GM21825 (cell line): ENCODE measurements at regions not wholly inside any gene's neighbourhood (a gene's known extent, or its start where the extent isn't known, plus 50 kb on each side); places are given as distances from the start of the nearest gene placed in this dataset.
"Not testable (repeated sequence)": the region's sequence is repeated elsewhere in the genome, so short reads cannot be mapped to it uniquely, and the experiment has no call there.

Experiments
- ATAC-seq: cut with Tn5 transposase; IDR thresholded peaks from one replicate; pipeline ENCODE4 v1.9.1; 2021; ENCODE audit warnings: mild to moderate bottlenecking, moderate library complexity; ENCODE audit not compliant: unreplicated experiment

DNA sequence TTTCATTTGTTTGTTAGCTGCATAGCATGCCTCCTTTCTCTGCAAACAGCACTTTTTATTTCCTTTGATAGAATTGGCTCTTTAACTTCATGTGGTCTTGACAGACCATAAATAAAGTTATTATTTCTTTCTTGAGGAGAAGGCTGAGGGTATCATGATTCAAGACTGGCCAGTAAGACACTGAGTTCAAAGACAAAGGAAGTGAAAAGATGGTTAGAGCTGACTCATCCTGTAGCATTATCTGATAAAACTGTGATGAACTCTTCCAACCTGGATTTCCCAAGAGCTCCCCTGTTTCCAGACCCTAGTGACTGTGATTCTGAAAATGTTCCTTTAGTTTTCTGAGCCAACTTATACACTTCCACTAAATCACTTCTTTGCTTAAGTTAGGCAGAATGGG is 179.3 kb upstream of the FAT3 start:
- no peak for ATAC-seq

DNA sequence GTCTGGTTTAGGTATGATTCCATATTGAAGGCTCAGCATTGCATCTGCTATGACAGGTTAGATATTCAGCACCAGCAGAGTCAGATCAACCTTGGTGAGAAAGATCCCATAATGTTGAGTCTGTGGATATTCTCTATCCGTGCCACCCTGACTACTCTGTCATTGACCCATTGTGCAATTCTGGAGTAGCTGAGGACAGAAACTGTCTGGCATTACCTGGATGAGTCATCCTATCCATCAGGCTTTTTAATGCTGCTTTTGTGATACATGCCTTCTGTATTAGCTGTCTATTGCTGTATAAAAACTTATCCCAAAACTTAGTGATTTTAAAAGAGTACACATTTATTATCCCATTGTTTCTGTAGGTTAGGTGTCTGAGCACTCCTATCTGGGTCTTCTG is 189.1 kb upstream of the FAT3 start:
- no peak for ATAC-seq

DNA sequence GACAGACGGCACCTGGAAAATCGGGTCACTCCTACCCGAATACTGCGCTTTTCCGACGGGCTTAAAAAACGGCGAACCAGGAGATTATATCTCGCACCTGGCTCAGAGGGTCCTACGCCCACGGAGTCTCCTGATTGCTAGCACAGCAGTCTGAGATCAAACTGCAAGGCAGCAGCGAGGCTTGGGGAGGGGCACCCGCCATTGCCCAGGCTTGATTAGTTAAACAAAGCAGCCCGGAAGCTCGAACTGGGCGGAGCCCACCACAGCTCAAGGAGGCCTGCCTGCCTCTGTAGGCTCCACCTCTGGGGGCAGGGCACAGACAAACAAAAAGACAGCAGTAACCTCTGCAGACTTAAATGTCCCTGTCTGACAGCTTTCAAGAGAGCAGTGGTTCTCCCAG is 197.5 kb upstream of the FAT3 start:
- ATAC-seq, result not testable (repeated sequence)

DNA sequence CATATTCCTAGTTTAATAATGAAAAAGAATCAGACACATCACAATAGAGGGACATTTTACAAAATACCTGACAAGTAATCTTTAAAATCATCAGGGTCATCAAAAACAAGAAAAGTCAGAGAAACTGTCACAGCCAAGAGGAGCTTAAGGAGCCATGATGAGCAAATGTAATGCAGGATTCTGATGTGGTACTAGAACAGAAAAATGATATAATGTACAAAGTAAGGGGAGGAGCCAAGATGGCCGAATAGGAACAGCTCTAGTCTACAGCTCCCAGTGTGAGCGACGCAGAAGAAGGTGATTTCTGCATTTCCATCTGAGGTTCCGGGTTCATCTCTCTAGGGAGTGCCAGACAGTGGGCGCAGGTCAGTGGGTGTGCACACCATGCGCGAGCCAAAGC is 198.0 kb upstream of the FAT3 start:
- ATAC-seq, result no peak

DNA sequence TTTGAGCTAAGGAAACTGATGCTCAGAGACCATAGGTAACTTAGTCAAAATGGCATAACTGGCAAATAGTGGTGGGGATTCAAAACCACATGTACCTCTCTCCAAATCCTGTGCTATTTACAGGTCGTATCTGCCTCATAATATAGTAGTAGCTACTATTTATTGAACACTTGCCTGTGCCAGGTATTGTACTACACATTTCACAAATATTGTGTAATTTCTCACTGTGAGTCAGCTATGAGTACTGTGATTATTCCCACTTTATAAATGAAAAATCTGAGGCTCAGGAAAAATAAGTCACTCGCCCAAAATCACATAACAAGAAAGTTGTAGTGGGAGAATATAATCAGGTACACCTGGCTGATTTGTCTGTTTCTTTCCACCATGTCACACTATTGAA is 199.8 kb upstream of the FAT3 start:
- no peak for ATAC-seq

DNA sequence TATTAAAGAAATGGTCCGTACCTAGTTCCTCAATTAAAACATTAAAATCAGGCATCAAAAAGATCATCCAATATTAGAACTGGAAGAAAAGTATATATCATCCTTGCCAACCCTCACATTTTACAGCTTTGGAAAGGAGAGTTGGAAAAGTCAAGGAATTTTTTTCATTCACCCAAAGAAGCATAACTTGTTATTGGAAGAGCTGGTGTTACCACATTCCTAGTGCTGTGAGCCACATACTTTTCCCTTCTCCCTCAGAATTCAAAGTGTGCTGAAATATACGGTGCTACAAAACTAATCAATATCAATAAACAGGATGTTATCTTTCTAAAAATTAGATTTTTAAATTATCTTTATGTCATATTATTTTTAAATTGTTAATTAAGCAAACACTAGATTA is 202.1 kb upstream of the FAT3 start:
- ATAC-seq, result no peak

DNA sequence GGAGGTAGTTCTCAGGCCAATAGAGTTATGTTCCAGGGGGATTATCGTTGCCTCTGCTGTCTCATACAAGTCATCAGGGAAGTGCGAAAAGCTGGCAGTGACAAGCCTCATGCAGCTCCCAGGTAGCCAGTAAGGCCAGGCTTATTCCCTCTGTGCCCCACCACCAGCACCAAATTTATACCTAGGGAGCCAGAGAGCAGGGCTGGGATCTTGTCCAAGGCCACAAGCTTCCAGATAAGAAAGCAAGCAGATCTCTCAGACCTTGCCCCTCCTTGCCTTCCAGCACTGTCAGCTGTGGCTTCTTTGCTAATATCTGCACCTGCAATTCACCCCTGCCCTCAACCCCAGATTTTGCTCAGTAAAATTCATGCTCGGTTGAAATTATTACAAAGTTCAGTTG is 206.3 kb upstream of the FAT3 start:
- ATAC-seq, result no peak

DNA sequence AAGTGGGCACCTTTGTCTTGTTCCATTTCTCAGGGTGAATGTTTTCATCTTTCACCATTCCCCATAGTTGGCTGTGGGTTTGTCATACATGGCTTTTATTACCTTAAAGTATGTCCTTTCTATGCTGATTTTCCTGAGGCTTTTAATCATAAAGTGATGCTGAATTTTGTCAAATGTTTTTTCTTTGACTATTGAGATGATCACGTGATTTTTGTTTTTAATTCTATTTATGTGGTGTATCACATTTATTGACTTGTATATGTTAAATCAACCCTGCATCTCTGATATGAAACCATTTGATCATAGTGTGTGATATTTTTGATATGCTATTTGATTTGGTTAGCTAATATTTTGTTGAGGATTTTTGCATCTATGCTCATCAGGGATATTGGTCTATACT is 216.4 kb upstream of the FAT3 start:
- no peak for ATAC-seq

DNA sequence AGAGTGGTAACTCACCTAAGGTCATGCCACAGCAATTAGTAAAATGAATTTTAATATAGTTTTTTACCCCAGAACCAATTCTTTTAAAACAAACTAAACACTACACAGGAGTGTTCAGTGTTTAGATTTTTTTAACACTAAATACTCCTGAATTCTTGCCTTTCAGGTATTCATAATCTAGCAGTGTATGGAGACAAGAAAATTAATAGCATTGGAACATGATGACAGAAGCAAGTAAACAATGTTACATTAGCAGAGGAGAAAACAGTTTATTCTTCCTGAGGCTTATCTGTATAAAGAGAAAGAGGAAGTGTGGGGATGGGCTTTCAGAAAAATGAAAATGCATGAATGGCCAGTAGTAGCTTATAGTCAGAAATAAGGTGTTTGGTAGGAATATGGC is 222.1 kb upstream of the FAT3 start:
- no peak for ATAC-seq

DNA sequence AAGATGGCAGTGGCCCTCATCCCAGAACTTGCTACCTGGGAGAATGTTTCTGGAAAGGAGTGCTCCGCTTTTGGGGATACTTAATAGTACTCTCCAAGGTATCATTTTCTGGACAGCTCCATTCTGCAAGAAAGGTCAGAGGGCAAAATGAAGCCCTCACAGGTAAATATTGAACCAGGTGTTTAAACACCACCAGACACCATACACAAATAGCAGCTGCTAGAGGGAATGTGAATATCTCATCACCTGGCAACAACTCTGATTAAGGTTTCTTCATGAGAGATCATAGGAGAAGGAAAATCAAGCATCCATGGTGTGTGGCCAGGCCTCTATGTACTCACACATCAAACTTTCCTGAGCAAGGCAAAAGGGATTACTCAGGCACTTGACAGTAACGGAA is 226.1 kb upstream of the FAT3 start:
- no peak for ATAC-seq

DNA sequence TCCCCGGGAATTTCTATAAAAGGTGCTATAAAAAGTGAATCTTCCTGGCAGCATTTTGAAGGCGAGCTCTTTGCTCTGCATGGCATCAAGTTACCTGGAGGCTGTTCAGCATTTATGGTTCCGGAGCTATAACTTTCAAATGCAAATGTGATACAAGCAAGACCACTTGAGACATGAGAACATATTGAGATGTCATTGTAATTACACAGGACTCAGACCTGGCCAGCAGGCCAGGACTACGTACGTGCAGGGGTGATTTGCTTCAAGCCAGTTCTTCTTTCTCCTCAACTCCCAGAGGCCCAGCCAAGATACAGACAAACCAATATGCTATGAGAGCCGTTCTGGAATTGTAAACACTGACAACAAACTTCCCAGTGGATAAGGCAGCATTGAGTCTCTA is 227.4 kb upstream of the FAT3 start:
- no peak for ATAC-seq

DNA sequence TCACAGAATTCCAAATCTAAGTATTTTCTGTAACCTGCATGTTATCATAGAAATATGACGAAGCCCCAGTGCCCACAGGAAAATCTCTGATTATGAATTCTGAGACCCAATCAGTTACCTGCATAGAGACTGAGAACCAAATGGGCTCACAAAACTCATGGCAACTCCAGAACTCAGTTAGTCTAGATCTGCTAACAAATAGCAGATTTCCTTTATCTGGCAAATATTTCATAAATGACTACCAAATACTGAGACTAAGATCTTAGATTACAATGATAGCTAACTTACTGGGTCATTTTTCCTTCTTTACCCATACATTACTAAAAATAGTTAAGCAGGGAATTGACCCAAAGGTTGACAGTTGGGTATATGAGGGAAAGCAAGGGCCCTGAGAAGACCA is 228.1 kb upstream of the FAT3 start:
- no peak for ATAC-seq

DNA sequence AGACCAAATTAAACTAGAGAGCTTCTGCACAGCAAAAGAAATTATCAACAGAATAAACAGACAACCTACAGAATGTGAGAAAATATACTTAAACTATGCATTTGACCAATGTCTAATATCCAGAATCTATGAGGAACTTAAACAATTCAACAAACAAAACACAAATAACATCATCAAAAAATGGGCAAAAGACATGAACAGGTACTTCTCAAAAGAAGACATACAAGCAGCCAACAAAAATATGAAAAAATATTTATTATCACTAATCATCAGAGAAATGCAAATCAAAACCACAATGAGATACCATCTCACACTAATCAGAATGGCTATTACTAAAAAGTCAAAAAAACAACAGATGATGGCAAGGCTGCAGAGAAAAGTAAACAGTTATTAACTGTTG is 236.2 kb upstream of the FAT3 start:
- not testable (repeated sequence) for ATAC-seq

DNA sequence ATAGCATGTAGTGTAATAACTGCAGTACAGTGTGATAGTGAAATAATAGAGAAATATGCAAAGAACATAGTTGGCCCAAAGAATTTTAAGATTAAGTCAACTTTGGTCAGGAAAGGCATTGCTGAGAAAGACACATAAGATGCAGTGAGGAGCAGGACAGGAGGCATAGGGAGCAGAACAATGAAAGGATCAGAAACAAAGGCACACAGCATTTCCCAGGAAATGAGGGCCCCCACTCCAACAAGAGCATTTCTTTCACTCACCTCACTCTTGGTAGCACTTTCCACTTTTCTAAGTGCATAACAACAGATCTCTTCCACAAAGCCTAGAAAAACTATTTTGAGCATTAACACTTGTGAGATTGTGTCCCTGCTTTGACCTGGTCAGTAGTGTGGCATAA is 238.4 kb upstream of the FAT3 start:
- ATAC-seq, result no peak

DNA sequence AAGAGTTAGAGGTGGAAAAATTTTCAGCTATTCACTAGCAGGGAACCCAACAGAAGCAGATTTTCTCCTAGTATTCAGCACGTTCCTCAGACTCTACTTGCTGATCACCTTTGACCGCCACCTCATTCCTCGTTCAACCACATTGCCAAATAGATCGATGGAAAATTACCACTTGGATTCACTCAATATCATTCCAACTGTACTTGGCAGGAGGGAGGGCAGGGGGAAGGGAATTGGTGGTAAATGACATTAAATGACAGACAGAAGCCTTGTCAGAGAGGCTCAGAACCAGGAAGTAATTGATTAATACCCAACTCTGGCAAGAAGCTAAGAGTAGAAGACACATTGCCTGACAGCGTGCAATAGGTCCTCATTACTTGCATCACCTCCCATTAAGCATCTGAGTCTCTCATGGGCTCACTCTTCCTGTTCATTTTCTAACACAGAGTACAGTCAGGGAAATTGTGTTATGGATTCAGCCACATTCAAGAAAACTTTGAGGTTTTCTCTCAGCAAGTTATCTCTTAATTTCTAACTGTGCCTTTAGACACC is 240.5 kb upstream of the FAT3 start:
- no peak for ATAC-seq

DNA sequence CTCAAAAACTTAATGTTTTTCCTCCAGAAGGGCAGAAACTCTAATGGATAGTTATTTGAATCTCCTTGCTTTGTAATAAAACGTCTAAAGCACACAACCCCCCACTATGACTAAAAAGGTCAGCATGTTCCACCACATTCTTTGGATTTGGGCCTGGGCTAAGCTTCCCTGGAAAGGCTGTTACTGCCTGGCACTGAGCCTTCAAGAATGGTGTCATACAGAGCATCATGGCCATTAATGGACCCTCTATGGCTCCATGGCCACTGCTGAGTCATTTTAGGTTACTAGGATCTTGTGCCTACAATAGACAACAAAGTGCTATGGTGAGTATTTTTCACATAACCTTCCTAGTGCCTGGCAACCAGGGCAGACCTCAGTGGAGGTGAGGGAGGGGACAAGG is 242.6 kb upstream of the FAT3 start:
- ATAC-seq, result no peak

DNA sequence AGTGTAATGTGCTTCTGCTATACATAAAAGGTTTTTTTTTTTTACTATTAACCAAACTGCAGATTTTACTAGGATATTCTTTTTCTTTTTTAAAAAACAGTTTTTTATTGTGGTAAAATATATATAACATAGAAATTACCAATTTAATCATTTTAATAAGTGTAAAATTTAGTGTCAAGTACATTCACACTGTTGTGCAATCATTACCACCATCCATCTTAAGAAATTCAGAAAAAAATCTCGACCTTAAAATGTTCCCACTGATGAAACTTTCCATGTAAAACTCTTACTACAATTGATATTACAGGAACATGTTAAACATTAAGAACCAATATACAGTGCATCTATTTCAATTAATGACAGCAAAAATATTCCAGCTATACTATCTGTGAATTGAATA is 244.8 kb upstream of the FAT3 start:
- ATAC-seq, result no peak

DNA sequence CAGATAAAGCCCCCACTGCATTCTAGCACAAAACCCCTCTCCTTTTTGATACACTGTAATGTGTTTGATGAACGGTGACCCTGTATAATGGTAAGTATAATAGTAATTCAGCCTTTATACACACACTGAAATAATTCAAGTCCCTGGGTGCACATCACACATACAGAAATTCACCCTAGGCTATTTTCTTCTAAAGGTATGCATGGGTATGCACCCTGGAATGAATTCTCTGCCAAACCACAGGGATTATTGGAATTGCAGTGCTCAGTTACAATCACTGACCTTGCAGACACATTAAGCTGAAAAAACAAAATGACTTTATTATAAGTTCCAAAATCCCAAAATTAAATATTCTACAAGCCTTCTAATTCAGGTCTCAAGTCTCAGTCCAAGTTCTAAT is 245.9 kb upstream of the FAT3 start:
- no peak for ATAC-seq

DNA sequence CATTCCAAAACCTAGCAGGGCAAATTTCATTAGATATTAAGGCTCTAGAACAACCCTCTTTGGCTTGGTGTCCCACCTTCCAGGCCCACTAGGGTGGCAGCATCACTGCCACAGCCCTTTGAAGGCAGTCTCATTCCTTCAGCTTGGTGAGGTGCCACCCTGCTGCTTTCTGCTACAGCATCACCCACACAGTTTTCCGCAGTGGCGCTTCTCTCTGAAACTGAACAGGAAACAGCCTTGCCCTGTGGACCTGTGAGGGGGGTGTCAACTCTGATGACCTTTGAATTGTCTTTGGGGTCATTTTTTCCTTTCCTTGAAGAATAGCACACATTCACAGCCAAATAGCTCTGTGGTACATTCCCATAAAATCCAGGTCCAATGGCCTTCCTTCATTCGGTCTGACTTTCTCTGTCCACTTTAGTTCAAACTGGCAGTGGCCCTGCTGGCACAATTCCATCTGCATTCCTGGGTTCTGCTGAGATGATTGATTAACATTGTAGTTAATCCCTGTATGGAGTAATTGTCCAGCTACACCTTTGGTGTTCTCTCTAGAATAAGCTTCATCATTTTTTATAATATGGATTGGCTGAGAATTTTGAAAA is 251.9 kb upstream of the FAT3 start:
- ATAC-seq, result no peak

DNA sequence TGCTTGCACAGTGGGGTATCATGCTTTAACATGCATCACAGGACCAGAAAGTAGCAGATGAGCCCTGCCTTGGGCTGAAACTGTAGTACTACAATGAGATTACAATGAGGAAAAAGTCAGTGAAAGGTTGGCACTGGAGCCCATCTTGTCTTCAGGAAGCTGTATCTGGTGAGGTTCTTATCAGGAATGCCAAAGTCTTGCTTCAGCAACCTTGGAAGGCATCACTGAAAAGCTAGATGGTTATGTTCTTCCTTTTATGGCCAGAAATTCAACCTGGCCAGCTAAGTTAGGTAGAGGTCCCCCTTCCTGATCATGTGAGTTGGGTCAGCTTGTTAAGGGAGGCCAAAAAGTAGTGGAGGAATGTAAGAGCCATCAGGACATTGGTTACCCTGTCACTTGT is 254.0 kb upstream of the FAT3 start:
- ATAC-seq, result no peak

DNA sequence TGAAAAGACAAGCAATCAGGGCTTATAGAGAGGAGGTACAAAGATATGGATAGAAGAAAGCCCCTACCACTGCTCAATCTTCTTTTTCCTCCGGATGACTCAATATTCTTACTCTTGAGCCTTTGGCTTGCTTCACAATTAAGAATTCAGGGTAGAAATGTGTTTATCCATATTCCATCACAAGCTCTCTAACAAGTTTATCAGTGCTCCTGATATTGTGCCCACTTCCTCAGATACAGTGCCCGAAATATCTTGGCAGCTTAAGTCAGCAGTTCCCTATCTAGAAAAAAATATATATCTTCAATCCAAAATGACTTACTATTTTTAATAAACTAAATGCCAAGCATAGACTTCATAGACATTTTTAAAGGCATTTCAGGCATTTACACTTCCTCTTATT is 255.1 kb upstream of the FAT3 start:
- no peak for ATAC-seq

DNA sequence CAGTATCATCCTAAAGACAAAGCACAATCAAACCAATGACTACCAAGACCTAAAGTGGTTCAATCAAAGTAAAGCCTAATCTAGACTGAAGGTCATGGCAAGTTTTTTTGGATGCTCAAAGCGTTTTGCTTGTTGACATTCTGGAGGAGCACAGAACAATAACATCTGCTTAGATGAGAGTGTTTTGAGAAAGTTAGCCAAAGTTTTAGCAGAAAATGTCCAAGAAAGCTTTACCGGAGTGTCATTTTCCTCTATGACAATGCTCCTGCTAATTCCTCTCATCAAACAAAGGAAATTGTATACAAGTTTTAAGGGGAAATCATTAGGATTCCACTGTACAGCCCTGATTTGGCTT is 256.9 kb upstream of the FAT3 start:
- no peak for ATAC-seq

DNA sequence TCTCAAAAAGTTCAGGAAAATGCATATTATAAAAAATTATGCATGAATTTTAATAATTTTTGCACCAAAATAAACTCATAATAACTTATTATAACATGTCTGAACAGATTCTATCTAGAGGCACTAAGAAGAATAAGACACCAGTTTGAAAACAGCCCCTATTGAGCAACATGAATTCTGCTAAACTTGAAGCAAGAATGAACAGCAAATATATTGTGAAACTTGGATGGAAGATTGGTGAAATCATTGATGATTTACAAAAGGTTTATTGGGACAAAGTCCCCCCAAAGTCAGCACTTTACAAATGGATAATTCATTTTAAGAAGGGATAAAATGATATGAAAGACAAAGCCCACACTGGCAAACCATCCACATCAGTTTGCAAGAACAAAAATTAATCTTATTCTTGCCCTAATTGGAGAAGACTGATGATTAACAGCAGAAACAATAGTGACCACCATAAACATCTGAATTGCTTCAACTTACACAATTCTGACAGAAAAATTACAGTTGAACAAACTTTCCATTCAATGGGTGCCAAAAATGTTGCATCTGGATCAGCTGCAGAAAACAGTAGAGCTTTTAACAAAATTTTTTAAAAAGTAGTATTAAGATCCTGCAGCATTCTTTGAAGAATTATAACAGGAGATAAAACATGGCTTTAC is 257.5 kb upstream of the FAT3 start:
- no peak for ATAC-seq
